ELF-1 (cell line): ENCODE measurements at regions not wholly inside any gene's neighbourhood (a gene's known extent, or its start where the extent isn't known, plus 50 kb on each side); places are given as distances from the start of the nearest gene placed in this dataset.
"Not testable (repeated sequence)": the region's sequence is repeated elsewhere in the genome, so short reads cannot be mapped to it uniquely, and the experiment has no call there.

Experiments used
- DNase-seq: peaks from one replicate; pipeline ENCODE4 v3.0.0-alpha.2; 2016; ENCODE audit warnings: low read depth, low spot score

- no peak for DNase-seq
Observed at GRCh38 chr5:72651109-72651508, 143.9 kb upstream of the ZNF366 start.

- peak; percentile 54 for DNase-seq
Observed at GRCh38 chr5:72649449-72649848, 142.2 kb upstream of the ZNF366 start.

GRCh38 chr5:72648480-72648879, 141.3 kb upstream of the ZNF366 start:
- no peak for DNase-seq

GRCh38 chr5:72647806-72648205, 140.6 kb upstream of the ZNF366 start:
- no peak for DNase-seq

- DNase-seq: no peak
Observed at GRCh38 chr5:72646246-72646866, 139.1 kb upstream of the ZNF366 start.

- no peak for DNase-seq
Observed at GRCh38 chr5:72645064-72645846, 138.0 kb upstream of the ZNF366 start.

GRCh38 chr5:72644296-72644695, 137.1 kb upstream of the ZNF366 start:
- no peak for DNase-seq

GRCh38 chr5:72641164-72641563, 134.0 kb upstream of the ZNF366 start:
- DNase-seq: no peak

GRCh38 chr5:72637058-72637457, 129.8 kb upstream of the ZNF366 start:
- DNase-seq: no peak

- not testable (repeated sequence) for DNase-seq
Observed at GRCh38 chr5:72636565-72636964, 129.4 kb upstream of the ZNF366 start.

GRCh38 chr5:72634444-72634843, 127.2 kb upstream of the ZNF366 start:
- no peak for DNase-seq

- no peak for DNase-seq
Observed at GRCh38 chr5:72633649-72634048, 126.4 kb upstream of the ZNF366 start.

GRCh38 chr5:72633041-72633445, 125.8 kb upstream of the ZNF366 start:
- no peak for DNase-seq

GRCh38 chr5:72630721-72631120, 123.5 kb upstream of the ZNF366 start:
- no peak for DNase-seq

- no peak for DNase-seq
Observed at GRCh38 chr5:72630081-72630480, 122.9 kb upstream of the ZNF366 start.

GRCh38 chr5:72628771-72629371, 121.7 kb upstream of the ZNF366 start:
- no peak for DNase-seq

GRCh38 chr5:72625332-72625731, 118.1 kb upstream of the ZNF366 start:
- no peak for DNase-seq

GRCh38 chr5:72624641-72625236, 117.5 kb upstream of the ZNF366 start:
- DNase-seq: no peak

- DNase-seq: no peak
Observed at GRCh38 chr5:72623936-72624335, 116.7 kb upstream of the ZNF366 start.

- no peak for DNase-seq
Observed at GRCh38 chr5:72623323-72623722, 116.1 kb upstream of the ZNF366 start.

GRCh38 chr5:72622170-72622760, 115.1 kb upstream of the ZNF366 start:
- no peak for DNase-seq

- no peak for DNase-seq
Observed at GRCh38 chr5:72621576-72621975, 114.4 kb upstream of the ZNF366 start.
